ENCODE measurements at regions not wholly inside any gene's neighbourhood (a gene's known extent, or its start where the extent isn't known, plus 50 kb on each side); places are given as distances from the start of the nearest gene placed in this dataset.

DNA sequence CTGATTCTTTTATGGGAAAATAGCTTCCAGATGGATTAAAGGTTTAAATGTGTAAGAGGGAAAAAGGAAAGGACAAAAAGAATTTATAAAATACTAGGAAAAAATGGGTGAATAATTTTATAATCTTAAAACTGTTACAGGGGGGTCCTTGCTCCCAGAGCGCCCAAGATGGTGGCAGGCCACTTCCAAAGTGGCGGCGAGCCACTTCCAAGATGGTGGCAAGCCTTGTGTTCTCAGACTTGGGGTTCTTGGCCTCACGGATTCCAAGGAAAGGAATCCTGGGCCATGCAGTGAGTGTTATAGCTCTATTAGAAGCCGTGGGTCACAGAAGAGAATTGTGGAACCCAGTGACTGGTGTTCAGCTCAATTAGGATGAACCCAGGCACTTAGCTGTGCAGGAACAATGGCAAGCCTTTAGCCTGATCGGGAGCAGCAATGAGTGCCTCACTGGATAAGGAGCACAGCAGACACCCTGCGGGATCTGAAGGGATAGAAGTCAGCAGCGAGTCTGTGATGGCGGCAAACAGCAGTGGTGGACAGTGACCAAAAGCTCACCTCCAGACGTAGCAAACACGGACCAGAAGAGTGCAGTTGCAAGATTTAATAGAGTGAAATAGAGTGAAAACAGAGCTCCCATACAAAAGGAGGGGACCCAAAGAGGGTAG lies 83.2 kb upstream of the SNCAIP start (continued):
- TF ChIP-seq, protein P1, sequence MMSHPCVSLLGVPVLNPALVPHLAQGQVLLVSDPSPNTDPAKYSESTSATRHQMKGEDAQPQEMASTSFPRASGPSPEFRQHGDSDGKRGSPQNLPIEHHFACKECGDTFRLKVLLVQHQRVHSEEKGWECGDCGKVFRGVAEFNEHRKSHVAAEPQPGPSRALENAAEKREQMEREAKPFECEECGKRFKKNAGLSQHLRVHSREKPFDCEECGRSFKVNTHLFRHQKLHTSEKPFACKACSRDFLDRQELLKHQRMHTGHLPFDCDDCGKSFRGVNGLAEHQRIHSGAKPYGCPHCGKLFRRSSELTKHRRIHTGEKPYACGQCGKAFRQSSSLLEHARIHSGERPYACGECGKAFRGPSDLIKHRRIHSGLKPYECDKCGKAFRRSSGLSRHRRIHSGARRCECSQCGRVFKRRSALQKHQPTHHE (CRISPR knock-in tag; IDR thresholded peaks at IDR 0.05; ENCODE audit: borderline replicate concordance) = no peak
- no peak for TF ChIP-seq CREB1 (IDR thresholded peaks at IDR 0.05)
- no peak for TF ChIP-seq CREB1 (CRISPR knock-in tag; IDR thresholded peaks at IDR 0.05)
- no peak for TF ChIP-seq SMYD3 (CRISPR knock-in tag; IDR thresholded peaks at IDR 0.05)
- TF ChIP-seq, protein P2, sequence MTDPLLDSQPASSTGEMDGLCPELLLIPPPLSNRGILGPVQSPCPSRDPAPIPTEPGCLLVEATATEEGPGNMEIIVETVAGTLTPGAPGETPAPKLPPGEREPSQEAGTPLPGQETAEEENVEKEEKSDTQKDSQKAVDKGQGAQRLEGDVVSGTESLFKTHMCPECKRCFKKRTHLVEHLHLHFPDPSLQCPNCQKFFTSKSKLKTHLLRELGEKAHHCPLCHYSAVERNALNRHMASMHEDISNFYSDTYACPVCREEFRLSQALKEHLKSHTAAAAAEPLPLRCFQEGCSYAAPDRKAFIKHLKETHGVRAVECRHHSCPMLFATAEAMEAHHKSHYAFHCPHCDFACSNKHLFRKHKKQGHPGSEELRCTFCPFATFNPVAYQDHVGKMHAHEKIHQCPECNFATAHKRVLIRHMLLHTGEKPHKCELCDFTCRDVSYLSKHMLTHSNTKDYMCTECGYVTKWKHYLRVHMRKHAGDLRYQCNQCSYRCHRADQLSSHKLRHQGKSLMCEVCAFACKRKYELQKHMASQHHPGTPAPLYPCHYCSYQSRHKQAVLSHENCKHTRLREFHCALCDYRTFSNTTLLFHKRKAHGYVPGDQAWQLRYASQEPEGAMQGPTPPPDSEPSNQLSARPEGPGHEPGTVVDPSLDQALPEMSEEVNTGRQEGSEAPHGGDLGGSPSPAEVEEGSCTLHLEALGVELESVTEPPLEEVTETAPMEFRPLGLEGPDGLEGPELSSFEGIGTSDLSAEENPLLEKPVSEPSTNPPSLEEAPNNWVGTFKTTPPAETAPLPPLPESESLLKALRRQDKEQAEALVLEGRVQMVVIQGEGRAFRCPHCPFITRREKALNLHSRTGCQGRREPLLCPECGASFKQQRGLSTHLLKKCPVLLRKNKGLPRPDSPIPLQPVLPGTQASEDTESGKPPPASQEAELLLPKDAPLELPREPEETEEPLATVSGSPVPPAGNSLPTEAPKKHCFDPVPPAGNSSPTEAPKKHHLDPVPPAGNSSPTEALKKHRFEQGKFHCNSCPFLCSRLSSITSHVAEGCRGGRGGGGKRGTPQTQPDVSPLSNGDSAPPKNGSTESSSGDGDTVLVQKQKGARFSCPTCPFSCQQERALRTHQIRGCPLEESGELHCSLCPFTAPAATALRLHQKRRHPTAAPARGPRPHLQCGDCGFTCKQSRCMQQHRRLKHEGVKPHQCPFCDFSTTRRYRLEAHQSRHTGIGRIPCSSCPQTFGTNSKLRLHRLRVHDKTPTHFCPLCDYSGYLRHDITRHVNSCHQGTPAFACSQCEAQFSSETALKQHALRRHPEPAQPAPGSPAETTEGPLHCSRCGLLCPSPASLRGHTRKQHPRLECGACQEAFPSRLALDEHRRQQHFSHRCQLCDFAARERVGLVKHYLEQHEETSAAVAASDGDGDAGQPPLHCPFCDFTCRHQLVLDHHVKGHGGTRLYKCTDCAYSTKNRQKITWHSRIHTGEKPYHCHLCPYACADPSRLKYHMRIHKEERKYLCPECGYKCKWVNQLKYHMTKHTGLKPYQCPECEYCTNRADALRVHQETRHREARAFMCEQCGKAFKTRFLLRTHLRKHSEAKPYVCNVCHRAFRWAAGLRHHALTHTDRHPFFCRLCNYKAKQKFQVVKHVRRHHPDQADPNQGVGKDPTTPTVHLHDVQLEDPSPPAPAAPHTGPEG (CRISPR knock-in tag; IDR thresholded peaks at IDR 0.05) = no peak
- TF ChIP-seq XBP1 (CRISPR knock-in tag; IDR thresholded peaks at IDR 0.05) = no peak

DNA sequence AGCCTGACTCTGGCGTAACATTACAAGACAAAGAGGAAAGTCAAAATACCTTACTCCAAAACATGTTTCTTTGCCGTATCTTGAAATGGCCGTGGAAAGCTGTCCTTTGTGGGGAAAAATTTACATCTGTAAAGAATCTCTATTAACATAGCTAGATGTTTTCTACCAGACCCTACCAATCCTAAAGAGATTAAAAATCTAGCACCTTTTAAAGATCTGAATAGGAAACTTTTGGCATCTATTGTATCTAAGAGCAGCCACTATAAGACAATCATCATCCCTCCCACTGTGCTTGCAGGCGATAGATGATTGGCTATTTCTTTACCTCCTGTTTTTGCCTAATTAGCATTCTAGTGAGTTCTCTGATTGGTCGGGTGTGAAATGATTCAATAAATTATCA lies 82.5 kb upstream of the SNCAIP start:
- intact Hi-C loops (cut with micrococcal nuclease; ENCODE audit: unreplicated experiment) = no loop called here
- no peaks in the 10 kb centered on the region; a peak in 1 of 5 replicates for H3K27me3 ChIP-seq (ENCODE audit: control insufficient read depth in 1 of 2, insufficient read depth in 2 of 2, low read length in 2 of 2)
- no peak overlapping the region for H3K4me3 ChIP-seq (replicated peaks in 1 of 3; ENCODE audit: insufficient read depth in 1 of 3, low read depth in 2 of 3, low read length in 3 of 3)
- H3K79me2 ChIP-seq (ENCODE audit: insufficient read depth, low read length) = no peaks in the 10 kb centered on the region
- no TSS peak for BruUV-seq (replicated peaks)
- no peak for FAIRE-seq
- ChIA-PET POLR2A (no interaction called here), CTCF (ENCODE audit: low intra/inter-chr PET ratio, low total read pairs) (no interaction called here)
- no peak overlapping the region for H3K27ac ChIP-seq (ENCODE audit: extremely low read length, insufficient read depth, low read length)
- 50% methylated on average over 5 of the region's 5 CpGs for WGBS (ENCODE audit: low lambda C conversion rate)
- H3K36me3 ChIP-seq (replicated peaks in 1 of 2; ENCODE audit: control insufficient read depth in 1 of 2, insufficient read depth in 2 of 2, low read length in 2 of 2) = no peaks in the 10 kb centered on the region
- H4K20me1 ChIP-seq (ENCODE audit: insufficient read depth, low read length) = no peaks in the 10 kb centered on the region
- H2AFZ ChIP-seq (ENCODE audit: low read length) = no peak overlapping the region
- ATAC-seq = no peak
- in situ Hi-C loops (cut with HindIII; ENCODE audit: extremely low pct_ligation_motif_present, low pct_unique_long_range_greater_than_20kb) = no loop called here
- DNase-seq (ENCODE audit: low spot score) = no peak
- H3K9ac ChIP-seq (ENCODE audit: insufficient read depth, low read depth, low read length) = no peak overlapping the region
- H3K9me3 ChIP-seq (ENCODE audit: low read length) = no peaks in the 10 kb centered on the region
- no peak overlapping the region for H3K4me2 ChIP-seq (ENCODE audit: low read depth, low read length)
- no peaks in the 10 kb centered on the region for H3K4me1 ChIP-seq (ENCODE audit: insufficient read depth, low read length)
- TF ChIP-seq ZFP82 (CRISPR knock-in tag; IDR thresholded peaks at IDR 0.05; ENCODE audit: borderline replicate concordance) (no peak), PHB2 (IDR thresholded peaks at IDR 0.05; ENCODE audit: partially characterized antibody) (no peak), THAP11 (CRISPR knock-in tag; IDR thresholded peaks at IDR 0.05) (no peak), ZZZ3 (CRISPR knock-in tag; IDR thresholded peaks at IDR 0.05; ENCODE audit: borderline replicate concordance) (no peak), ZNF644 (CRISPR knock-in tag; IDR thresholded peaks at IDR 0.05; ENCODE audit: low read depth) (no peak), ZNF446 (CRISPR knock-in tag; IDR thresholded peaks at IDR 0.05) (no peak)
- TF ChIP-seq, protein P3, sequence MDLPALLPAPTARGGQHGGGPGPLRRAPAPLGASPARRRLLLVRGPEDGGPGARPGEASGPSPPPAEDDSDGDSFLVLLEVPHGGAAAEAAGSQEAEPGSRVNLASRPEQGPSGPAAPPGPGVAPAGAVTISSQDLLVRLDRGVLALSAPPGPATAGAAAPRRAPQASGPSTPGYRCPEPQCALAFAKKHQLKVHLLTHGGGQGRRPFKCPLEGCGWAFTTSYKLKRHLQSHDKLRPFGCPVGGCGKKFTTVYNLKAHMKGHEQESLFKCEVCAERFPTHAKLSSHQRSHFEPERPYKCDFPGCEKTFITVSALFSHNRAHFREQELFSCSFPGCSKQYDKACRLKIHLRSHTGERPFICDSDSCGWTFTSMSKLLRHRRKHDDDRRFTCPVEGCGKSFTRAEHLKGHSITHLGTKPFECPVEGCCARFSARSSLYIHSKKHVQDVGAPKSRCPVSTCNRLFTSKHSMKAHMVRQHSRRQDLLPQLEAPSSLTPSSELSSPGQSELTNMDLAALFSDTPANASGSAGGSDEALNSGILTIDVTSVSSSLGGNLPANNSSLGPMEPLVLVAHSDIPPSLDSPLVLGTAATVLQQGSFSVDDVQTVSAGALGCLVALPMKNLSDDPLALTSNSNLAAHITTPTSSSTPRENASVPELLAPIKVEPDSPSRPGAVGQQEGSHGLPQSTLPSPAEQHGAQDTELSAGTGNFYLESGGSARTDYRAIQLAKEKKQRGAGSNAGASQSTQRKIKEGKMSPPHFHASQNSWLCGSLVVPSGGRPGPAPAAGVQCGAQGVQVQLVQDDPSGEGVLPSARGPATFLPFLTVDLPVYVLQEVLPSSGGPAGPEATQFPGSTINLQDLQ (CRISPR knock-in tag; IDR thresholded peaks at IDR 0.05) = no peak
- TF ChIP-seq, protein P4, sequence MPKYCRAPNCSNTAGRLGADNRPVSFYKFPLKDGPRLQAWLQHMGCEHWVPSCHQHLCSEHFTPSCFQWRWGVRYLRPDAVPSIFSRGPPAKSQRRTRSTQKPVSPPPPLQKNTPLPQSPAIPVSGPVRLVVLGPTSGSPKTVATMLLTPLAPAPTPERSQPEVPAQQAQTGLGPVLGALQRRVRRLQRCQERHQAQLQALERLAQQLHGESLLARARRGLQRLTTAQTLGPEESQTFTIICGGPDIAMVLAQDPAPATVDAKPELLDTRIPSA (CRISPR knock-in tag; IDR thresholded peaks at IDR 0.05; ENCODE audit: borderline replicate concordance) = no peak
